H9 (cell line): ENCODE measurements at regions not wholly inside any gene's neighbourhood (a gene's known extent, or its start where the extent isn't known, plus 50 kb on each side); places are given as distances from the start of the nearest gene placed in this dataset.

ENCODE experiments used
- DNase-seq: peaks from one replicate; pipeline ENCODE4 v3.0.0-alpha.2; 2017
- H2AFZ ChIP-seq: one replicate; pipeline ENCODE4 v1.6.1; 2013; ENCODE audit warnings: mild to moderate bottlenecking, low read length, control low read depth, moderate library complexity
- H2AK5ac ChIP-seq: 2 replicates; pipeline ENCODE4 v1.6.1; 2013; ENCODE audit warnings: low read length, control low read depth, mixed read lengths; ENCODE audit not compliant: insufficient read length
- H2BK120ac ChIP-seq: one replicate; pipeline ENCODE4 v1.6.1; 2013; ENCODE audit warnings: low read depth, mild to moderate bottlenecking, low read length, control low read depth, inconsistent platforms; ENCODE audit not compliant: poor library complexity, severe bottlenecking
- H2BK12ac ChIP-seq: 2 replicates; pipeline ENCODE4 v1.6.1; 2013; ENCODE audit warnings: low read length, control low read depth, mixed read lengths, low read depth; ENCODE audit not compliant: insufficient read length
- H2BK15ac ChIP-seq: 2 replicates; pipeline ENCODE4 v1.6.1; 2013; ENCODE audit warnings: low read depth, low read length, control low read depth
- H2BK20ac ChIP-seq: one replicate; pipeline ENCODE4 v1.6.1; 2013; ENCODE audit warnings: low read depth, mild to moderate bottlenecking, low read length, control low read depth, inconsistent platforms; ENCODE audit not compliant: poor library complexity, severe bottlenecking
- H2BK5ac ChIP-seq: 2 replicates; pipeline ENCODE4 v1.6.1; 2013; ENCODE audit warnings: low read length, control low read depth, mixed read lengths; ENCODE audit not compliant: insufficient read length
- H3K14ac ChIP-seq: 2 replicates; pipeline ENCODE4 v1.6.1; 2013; ENCODE audit warnings: low read length, control low read depth; ENCODE audit not compliant: insufficient read depth
- H3K18ac ChIP-seq: 2 replicates; pipeline ENCODE4 v1.6.1; 2013; ENCODE audit warnings: low read depth, mild to moderate bottlenecking, mixed read lengths, low read length, control low read depth; ENCODE audit not compliant: insufficient read length
- H3K23ac ChIP-seq: 2 replicates; pipeline ENCODE4 v1.6.1; 2013; ENCODE audit warnings: low read length, control low read depth, mixed read lengths, low read depth; ENCODE audit not compliant: insufficient read length
- H3K23me2 ChIP-seq: 2 replicates; pipeline ENCODE4 v1.6.1; 2013; ENCODE audit warnings: low read depth, mild to moderate bottlenecking, mixed read lengths, low read length, control low read depth; ENCODE audit not compliant: insufficient read length, poor library complexity, severe bottlenecking
- H3K27ac ChIP-seq: 2 replicates; pipeline ENCODE4 v1.5.1; 2013; ENCODE audit warnings: low read length, control low read depth, mixed read lengths, low read depth; ENCODE audit not compliant: insufficient read length
- H3K27me3 ChIP-seq: 2 replicates; pipeline ENCODE4 v1.6.1; 2013; ENCODE audit warnings: low read length, control low read depth, inconsistent platforms; ENCODE audit not compliant: insufficient read depth
- H3K4ac ChIP-seq: 2 replicates; pipeline ENCODE4 v1.6.1; 2013; ENCODE audit warnings: low read depth, mild to moderate bottlenecking, control low read depth, inconsistent platforms, low read length, moderate library complexity
- H3K4me1 ChIP-seq: 2 replicates; pipeline ENCODE4 v1.6.1; 2013; ENCODE audit warnings: low read length, control low read depth, inconsistent platforms; ENCODE audit not compliant: insufficient read depth
- H3K4me2 ChIP-seq: 2 replicates; pipeline ENCODE4 v1.6.1; 2013; ENCODE audit warnings: low read length, control low read depth, mixed read lengths; ENCODE audit not compliant: insufficient read length, insufficient read depth
- H3K56ac ChIP-seq: 2 replicates; pipeline ENCODE4 v1.6.1; 2013; ENCODE audit warnings: low read depth, mild to moderate bottlenecking, mixed read lengths, low read length, control low read depth; ENCODE audit not compliant: insufficient read length
- H3K79me1 ChIP-seq: 2 replicates; pipeline ENCODE4 v1.6.1; 2013; ENCODE audit warnings: low read depth, mild to moderate bottlenecking, moderate library complexity, low read length, control low read depth, inconsistent platforms; ENCODE audit not compliant: insufficient read depth, poor library complexity, severe bottlenecking
- H3K79me2 ChIP-seq: 2 replicates; pipeline ENCODE4 v1.6.1; 2013; ENCODE audit warnings: low read length, control low read depth, inconsistent platforms; ENCODE audit not compliant: insufficient read depth
- H3K9ac ChIP-seq: 2 replicates; pipeline ENCODE4 v1.6.1; 2013; ENCODE audit warnings: low read length, control low read depth, mixed read lengths; ENCODE audit not compliant: insufficient read length; ENCODE audit errors: extremely low read depth
- H3K9me3 ChIP-seq: one replicate; pipeline ENCODE4 v1.6.1; 2013; ENCODE audit warnings: low read depth, low read length, inconsistent platforms; ENCODE audit not compliant: control insufficient read depth
- H3T11ph ChIP-seq: one replicate; pipeline ENCODE4 v1.6.1; 2013; ENCODE audit warnings: mild to moderate bottlenecking, low read length, control low read depth, inconsistent platforms
- H4K20me1 ChIP-seq: one replicate; pipeline ENCODE4 v1.6.1; 2013; ENCODE audit not compliant: control insufficient read depth, insufficient read length, insufficient read depth
- H4K5ac ChIP-seq: 2 replicates; pipeline ENCODE4 v1.6.1; 2013; ENCODE audit warnings: low read depth, mild to moderate bottlenecking, mixed read lengths, low read length, control low read depth; ENCODE audit not compliant: insufficient read length
- H4K8ac ChIP-seq: replicated peaks from 2 replicates; pipeline ENCODE4 v1.6.1; 2013; ENCODE audit warnings: low read length, control low read depth, mixed read lengths, low read depth; ENCODE audit not compliant: insufficient read length
- H4K91ac ChIP-seq: 2 replicates; pipeline ENCODE4 v1.6.1; 2013; ENCODE audit warnings: low read depth, mild to moderate bottlenecking, moderate library complexity, mixed read lengths, low read length, control low read depth; ENCODE audit not compliant: insufficient read length
- H3K27ac Mint-ChIP-seq, 3 experiments: 2 replicates in 2 of 3; 3 replicates in 1 of 3; pipeline ENCODE4 v1.8.0; 2020 to 2021; ENCODE audit warnings: mixed read lengths in 3 of 3, mild to moderate bottlenecking in 1 of 3, moderate library complexity in 1 of 3
- H3K27me3 Mint-ChIP-seq: 2 replicates; pipeline ENCODE4 v1.8.0; 2021; ENCODE audit warnings: low read depth, mild to moderate bottlenecking, moderate library complexity, mixed read lengths
- H3K36me3 Mint-ChIP-seq, 3 experiments: 2 replicates in 2 of 3; 3 replicates in 1 of 3; pipeline ENCODE4 v1.8.0; 2020 to 2021; ENCODE audit warnings: low read depth in 3 of 3, mixed read lengths in 3 of 3; ENCODE audit not compliant: insufficient read depth in 1 of 3
- H3K4me1 Mint-ChIP-seq, 2 experiments: 2 replicates each; pipeline ENCODE4 v1.8.0; 2020; ENCODE audit warnings: mixed read lengths in 2 of 2
- H3K4me3 Mint-ChIP-seq, 2 experiments: 2 replicates in 1 of 2; 3 replicates in 1 of 2; pipeline ENCODE4 v1.8.0; 2020 to 2021; ENCODE audit warnings: mild to moderate bottlenecking in 2 of 2, mixed read lengths in 2 of 2, moderate library complexity in 1 of 2
- H3K9me3 Mint-ChIP-seq, 2 experiments: 2 replicates in 1 of 2; 3 replicates in 1 of 2; pipeline ENCODE4 v1.8.0; 2020; ENCODE audit warnings: mild to moderate bottlenecking in 2 of 2, mixed read lengths in 2 of 2, moderate library complexity in 1 of 2
- WGBS: extraction: QIAGEN DNeasy Blood & Tissue Kit; methylation state at CpG from one replicate; pipeline ENCODE4 v1.1.7; 2013; ENCODE audit warnings: missing lambda C conversion rate, low lambda C conversion rate, mixed read lengths; ENCODE audit not compliant: insufficient read length; ENCODE audit errors: extremely low coverage; 5-methylcytosine and 5-hydroxymethylcytosine counted together
- TF ChIP-seq, protein P1 (sequence below): fragments of 200-600 bp; sonication (generic); conservative IDR thresholded peaks from 3 replicates; pipeline ENCODE4 v1.8.0; 2021; ENCODE audit warnings: antibody characterized with exemption, mild to moderate bottlenecking

DNA sequence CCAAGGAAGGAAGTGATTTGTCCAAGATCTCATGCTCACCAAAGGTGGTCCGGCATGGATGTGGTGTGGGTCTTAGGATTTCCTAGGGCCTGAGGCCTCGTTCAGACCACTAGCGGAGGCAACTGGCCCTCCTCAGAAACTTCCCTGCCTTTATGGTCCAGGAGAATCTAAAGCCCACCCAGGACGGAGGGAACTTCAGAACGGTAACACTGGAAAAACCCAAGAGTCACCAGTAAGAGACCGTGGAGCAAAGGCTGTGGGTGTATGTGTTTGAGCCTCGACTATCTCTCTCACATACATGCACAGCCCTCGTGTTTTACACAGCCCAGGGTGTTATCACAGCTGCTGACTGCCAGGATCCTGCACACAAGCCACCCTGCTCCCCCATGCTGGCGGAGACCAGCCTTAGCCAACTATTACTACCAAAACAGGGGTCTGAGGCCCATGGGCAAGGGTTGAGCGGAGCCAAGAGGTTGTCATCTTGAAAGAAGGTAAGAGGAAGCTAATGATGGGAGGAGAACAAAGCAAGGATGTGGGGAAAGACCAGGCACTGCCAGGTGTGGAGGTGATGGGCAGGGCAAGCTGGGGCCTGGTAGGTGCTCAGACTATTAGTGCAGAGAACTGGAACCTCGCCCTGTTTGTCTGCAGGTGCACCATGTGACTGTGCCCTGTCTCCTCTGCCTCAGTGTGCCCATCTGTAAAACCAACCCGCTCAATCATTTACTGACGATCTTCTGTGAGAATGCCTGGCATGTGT, 170.2 kb upstream of the ZMIZ1 start:
- H2BK20ac ChIP-seq, result no peak overlapping the region
- H3K56ac ChIP-seq, result no peak overlapping the region
- Mint-ChIP-seq H3K27ac (no peak overlapping the region), H3K9me3 (no peaks in the 10 kb centered on the region), H3K4me3 (no peak overlapping the region), H3K4me1 (peaks cover 33 to 35% of the 10 kb centered on the region in 2 experiments), H3K27me3 (peaks cover 10% of the 10 kb centered on the region), H3K36me3 (no peaks in the 10 kb centered on the region)
- H2AK5ac ChIP-seq, result no peak overlapping the region
- no peaks in the 10 kb centered on the region for H4K20me1 ChIP-seq
- no peaks in the 10 kb centered on the region for H3K23me2 ChIP-seq
- H3T11ph ChIP-seq, result no peak overlapping the region
- H2BK120ac ChIP-seq, result no peak overlapping the region
- H3K18ac ChIP-seq, result no peak overlapping the region
- no peak overlapping the region for H3K4me2 ChIP-seq
- H3K4ac ChIP-seq, result no peak overlapping the region
- H3K79me2 ChIP-seq, result no peaks in the 10 kb centered on the region
- H3K27ac ChIP-seq, result no peak overlapping the region
- no peak overlapping the region for H2BK15ac ChIP-seq
- no peaks in the 10 kb centered on the region for H3K79me1 ChIP-seq
- TF ChIP-seq, protein P1, sequence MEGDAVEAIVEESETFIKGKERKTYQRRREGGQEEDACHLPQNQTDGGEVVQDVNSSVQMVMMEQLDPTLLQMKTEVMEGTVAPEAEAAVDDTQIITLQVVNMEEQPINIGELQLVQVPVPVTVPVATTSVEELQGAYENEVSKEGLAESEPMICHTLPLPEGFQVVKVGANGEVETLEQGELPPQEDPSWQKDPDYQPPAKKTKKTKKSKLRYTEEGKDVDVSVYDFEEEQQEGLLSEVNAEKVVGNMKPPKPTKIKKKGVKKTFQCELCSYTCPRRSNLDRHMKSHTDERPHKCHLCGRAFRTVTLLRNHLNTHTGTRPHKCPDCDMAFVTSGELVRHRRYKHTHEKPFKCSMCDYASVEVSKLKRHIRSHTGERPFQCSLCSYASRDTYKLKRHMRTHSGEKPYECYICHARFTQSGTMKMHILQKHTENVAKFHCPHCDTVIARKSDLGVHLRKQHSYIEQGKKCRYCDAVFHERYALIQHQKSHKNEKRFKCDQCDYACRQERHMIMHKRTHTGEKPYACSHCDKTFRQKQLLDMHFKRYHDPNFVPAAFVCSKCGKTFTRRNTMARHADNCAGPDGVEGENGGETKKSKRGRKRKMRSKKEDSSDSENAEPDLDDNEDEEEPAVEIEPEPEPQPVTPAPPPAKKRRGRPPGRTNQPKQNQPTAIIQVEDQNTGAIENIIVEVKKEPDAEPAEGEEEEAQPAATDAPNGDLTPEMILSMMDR, result no peak
- no peak overlapping the region for H3K9ac ChIP-seq
- no peak overlapping the region for H2BK5ac ChIP-seq
- H2AFZ ChIP-seq, result no peak overlapping the region
- H3K27me3 ChIP-seq, result no peaks in the 10 kb centered on the region
- no peak overlapping the region for H4K91ac ChIP-seq
- H2BK12ac ChIP-seq, result no peak overlapping the region
- no peak overlapping the region for H4K8ac ChIP-seq
- no peak overlapping the region for H3K23ac ChIP-seq
- no peak overlapping the region for H3K14ac ChIP-seq
- no CpG with 5 or more reads among the region's 13 CpGs for WGBS
- no peaks in the 10 kb centered on the region for H3K9me3 ChIP-seq
- no peaks in the 10 kb centered on the region; the same call in 1 of the 2 replicates for H3K4me1 ChIP-seq
- H4K5ac ChIP-seq, result no peak overlapping the region
- DNase-seq, result no peak
